Stimulated activated CD8-positive, alpha-beta memory T cell treated with anti-CD3 and anti-CD28 coated beads, Interleukin-15, amount 100 ng/mL, for 4 hours (primary cell): ENCODE measurements at regions not wholly inside any gene's neighbourhood (a gene's known extent, or its start where the extent isn't known, plus 50 kb on each side); places are given as distances from the start of the nearest gene placed in this dataset.

Experiments used
- DNase-seq, 2 donors: peaks; one replicate each; pipeline ENCODE4 v3.0.0-alpha.2; 2020; ENCODE audit warnings: low read depth in 2 of 2

DNA sequence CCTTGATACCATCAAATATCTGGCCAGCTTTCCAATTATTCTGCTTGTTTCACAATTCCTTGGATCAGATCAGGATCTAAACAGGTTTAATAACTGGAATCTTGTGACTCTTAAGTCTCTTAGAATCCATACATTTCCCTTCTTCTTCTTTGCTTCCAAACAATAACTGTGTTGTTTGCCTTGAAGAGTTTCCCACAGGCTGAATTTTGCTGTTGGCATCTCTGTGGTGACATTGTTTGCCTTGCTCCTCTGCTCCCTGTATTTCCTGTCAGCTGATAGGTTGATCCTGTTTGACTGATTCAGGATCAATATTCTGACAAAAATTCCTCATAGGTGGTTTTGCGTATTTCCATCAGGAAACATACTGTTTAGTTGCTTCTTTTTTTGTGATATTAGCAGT is 248.4 kb upstream of the LMCD1 start:
- no peak for DNase-seq

DNA sequence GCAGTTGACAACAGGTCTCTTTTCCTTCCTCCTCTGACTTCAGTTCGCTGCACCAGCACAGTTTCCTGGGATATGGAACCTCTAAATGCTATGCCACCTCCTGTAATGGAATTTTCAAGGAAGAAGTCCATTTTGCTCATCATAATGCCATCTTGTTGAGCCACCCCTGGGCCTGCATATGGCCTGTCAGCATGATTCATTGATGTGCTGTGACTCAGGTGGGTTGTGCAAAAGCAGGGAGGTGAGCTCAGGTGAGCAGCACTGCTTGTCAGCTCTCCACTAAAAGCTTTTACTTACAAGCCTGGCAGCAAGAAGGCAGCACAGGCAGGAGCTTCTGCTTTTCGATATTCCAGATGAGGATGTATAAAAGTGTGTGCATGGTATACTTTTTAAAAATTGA is 247.1 kb upstream of the LMCD1 start:
- no peak for DNase-seq

DNA sequence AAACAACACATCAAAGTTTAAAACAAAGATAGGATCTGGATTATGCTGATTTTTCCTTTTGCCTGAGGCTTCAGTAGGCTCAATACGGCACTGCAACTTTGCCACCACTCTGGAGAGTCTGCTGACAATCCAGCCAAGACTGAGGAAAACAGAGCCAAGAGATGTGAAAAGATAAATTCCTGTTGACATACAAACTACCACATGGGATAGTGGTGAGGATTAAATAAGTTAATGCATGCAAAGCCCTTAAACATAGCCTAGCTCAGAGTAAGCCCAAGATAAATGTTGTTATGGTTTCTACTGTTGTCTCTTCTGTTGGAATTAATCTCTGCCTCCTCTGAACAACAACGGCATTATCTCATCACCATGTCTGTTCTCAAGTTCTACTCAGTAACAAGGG is 245.9 kb upstream of the LMCD1 start:
- no peak for DNase-seq

DNA sequence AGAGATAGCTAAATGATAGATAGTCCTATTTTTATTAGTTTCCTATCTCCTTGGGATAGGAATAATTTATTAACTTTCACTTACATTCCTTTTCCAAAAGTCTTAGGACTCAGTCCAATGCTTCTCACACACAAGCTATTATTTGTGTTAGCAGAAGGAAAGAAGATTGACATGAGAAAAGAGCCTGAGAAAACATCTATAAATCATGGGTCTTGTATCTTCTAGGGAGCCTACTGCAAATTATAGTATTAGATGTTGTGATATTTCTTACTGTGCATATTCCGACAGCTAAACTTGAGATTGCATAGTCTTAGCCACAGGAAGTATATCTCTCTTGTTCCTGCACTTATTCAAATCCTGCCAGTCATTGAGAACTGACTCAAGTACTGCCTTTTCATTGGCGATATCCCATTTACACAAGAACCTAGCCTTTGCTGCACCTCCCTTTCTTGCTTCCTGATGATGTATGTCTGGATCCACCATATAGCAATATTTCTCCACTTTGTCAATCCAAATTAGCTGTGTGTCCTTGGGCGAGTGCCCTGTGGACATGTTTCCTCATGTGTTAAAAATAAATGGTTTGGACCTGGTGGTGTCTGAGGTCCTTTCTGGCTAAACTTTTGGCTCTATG is 245.1 kb upstream of the LMCD1 start:
- no peak for DNase-seq

DNA sequence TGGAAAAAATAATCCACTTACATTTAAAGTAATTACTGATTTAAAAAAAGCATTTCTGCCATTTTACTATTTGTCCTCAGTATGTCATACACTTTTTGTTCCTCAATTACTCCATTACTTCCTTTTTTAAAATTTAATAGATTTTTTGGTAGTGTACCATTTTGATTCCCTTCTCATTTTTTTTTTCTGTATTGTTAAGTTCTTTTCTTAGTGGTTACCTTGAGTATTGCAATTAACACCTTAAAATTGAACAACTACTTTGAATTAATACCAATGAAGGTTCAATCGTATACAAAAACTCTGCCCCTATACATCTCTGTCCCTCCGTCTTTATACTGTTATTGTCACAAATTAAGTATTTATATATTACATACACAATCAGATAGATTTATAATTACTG is 240.6 kb upstream of the LMCD1 start:
- DNase-seq: no peak

DNA sequence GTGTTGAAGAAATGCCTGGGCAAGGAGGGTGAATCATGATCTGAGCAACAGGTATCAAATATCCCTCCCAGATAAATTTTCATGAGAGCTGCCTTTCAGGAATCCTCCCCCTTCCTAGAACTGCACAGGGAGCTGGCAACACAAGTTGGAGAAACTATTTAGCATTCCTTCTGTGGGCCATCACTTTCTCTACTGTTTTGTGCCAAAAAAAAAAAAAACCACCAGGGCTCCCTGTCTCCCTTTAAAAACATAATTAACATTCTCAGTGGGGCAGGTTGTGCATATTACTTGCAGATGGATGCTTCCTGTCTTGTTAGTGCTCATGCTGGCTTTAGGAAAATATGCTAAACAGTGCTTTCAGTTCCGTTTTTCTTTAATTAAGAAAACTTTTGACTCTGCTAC is 234.9 kb upstream of the LMCD1 start:
- no peak for DNase-seq

DNA sequence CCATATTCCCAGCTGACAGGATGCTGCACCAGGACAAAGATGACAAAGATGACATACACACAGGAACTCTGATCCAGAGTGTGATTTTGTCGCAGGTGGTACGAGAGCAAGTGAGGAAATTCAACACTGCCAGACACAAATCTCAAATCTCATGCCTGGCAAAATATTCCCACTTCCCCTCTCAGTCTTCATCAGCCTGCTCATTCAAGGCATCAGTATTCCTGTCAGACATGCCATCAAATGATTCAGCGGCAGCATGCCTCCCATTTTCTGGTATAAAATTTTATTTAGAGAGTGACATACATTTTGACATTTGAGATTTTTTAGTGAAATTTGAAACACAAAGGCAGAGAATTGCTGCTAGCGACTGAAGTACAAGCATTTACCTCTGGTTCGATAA is 228.1 kb upstream of the LMCD1 start:
- no peak for DNase-seq

DNA sequence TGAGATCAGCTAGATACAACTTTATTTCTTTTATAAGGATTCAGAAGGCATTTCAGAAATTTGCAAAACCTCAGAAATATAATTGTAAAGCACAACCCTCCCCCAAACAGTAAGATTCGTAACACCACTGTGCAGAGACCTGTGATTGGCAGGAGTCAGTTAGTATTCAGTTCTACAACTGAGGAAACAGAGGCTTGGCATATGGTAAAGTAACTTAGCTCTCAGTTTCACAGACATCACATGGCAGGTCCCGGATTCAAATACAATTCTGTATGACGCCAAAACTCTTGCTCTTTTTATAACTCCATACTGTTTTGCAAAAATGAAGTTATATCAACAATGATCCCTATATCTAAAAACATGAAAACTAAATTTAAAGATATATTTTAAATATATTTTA is 225.6 kb upstream of the LMCD1 start:
- DNase-seq: no peak

DNA sequence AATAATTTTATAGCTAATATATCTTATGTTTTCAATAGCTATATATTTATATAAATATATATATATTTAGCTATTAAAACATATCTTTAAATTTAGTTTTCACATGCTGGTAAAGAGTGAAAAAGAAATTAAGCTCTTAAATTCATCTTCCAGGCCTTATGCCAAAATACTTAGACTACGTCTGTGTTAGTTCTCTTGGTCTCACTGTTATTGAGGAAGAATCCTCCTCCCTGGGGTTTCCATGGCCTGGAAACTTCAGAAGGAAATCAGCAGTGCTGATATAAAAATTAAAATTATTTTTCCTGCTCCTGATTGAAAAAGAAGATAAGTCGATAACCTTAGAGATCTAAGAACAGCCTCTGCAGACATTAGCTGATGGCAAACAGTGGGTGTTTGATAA is 225.1 kb upstream of the LMCD1 start:
- no peak for DNase-seq

DNA sequence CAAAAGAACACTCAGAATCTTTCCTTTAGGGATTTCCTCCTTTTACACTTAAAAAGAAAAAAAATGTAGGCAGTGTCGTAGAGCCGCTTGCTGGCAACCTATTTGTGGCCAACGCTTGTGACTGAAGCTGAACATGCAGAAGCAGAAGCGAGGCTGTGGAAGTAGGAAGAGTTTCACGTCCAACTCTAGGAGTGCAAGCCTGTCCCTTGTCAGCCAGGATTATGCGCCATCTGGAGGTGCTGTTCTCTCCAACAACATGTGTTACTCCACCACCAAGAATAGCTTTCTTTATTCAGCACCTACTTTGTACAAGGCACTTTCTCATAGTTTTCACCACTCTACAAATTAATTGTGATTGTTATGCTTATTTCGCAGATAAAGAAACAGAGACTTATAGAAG is 223.2 kb upstream of the LMCD1 start:
- no peak for DNase-seq

DNA sequence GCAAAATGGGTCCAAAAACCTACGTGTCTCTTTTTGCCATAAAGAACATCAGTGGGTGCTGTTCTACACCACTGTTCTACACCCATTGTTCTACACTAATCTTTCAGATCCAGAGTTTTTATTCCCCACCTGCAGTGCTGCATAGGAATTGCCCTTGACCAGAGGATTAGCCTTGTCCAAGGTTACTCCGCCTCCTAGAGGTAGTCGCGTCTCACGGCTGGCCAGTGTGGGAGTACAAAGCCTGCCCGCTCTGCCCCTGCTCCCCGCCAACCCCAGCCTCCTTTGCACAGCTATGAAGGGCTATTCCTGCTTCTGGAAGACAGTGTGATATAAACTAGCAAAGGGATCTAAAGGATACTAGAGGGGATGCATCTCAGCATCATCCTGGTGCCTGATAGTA is 222.1 kb upstream of the LMCD1 start:
- DNase-seq: no peak

DNA sequence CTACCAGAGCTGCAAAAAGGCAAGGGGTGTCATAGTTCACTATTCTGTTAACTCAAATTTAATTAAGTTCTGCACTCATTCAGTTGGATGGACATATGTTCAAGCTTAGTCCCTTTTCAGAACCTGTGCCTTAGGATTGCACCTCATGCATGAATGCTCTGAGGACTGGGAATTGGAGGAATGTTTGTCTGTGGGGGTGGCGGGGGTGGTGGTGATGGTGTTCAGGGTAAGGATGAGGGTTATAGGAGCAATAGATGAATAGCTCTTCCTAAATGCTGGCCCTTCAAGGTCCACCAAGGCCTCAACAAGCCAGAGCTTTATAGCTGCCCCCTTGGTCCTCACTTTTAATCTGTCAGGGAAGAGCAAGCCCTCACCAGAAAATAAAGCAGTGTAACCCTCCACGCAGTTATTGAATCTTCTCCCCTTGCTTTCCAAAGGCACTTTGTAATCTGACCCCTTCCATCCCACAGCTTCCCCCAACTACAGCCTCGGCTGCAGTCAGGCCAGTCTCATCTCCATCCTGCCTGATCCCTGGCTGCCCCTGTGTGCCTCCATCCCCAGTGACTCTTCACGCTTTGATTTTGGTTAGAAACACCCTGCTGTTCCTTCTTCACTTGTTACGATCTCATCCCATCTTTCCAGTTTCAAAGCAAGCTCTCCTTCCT is 221.6 kb upstream of the LMCD1 start:
- no peak for DNase-seq

DNA sequence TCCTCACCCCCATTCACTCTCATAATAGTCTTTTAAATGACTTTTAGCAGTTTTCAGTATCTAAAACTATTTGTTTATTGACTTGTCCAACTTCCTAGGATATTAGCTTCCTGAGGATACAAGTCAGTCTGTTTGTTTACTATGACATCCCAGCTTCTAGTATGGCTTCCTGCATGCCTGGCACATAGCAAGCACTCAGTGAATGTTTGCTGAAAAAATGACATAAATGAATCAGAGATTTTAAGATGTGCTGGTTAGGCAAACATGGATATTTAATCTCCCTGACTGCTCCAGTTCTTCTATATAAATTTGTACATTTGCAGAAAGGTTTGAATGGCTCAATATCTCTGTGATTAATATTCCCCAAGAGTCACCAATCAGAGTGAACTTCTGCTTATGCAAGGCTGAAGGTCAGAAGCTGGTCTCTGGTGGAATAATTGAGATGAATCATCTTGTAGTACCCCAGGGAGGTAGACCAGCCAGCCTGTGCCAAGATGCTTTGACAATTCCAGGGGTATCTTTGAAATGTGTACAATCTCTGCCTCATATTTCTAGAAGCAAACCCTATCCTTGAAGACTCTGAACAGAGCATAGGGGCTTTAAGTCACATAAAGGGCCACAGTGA is 219.0 kb upstream of the LMCD1 start:
- DNase-seq: no peak

DNA sequence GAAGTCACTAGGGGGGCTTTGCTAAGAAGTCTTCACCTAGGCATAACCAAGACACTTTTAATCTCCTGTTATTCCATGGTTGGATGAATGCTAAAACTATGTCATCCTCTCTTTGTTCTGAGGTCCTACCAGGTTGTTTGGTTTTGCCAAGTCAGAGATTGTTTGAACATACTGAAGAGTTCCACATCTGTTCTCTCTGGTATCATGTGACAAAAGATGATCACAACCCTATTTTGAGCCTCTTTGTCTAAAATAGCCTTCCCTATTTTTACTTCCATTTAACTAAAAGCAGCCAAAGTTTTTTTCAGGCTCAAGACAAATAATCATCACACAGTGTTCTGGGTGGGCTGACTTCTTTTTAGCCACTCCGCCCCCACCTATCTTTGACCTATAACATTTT is 218.4 kb upstream of the LMCD1 start:
- no peak for DNase-seq

DNA sequence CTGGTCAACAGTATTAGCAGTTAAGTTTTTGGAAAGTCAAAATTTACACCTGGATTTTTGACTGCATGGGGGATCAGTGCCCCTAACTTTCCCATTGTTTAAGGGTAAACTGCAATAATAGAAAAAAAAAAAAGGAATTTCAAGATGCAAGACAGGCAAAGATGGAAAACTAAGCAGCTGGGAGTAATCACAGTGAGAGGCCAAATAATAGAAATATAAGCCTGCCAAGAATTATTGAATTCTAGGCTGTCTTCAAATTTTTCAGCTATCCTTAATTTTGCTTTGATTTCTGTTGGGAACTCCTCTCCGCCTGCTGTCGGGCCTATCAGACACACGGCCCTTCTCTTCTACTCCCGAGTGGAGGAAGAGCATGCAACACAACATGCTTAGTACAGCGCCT is 215.5 kb upstream of the LMCD1 start:
- DNase-seq: no peak

DNA sequence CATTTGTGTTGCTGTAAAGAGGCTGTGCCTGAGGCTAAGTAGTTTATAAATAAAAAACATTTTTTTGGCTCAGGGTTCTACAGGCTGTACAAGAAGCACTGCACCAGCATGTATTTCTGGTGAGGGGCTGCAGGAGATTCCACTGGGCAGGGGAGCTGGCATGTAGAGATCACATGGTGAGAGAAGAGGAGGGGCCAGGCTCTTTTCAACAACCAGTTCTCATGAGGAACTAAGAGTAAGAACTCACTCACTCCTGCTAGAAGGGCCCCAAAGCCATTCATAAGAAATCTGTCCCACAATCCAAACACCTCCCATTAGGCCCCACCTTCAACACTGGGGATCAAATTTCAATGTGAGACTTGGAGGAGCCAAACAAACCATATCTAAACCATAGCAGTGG is 214.9 kb upstream of the LMCD1 start:
- no peak for DNase-seq

DNA sequence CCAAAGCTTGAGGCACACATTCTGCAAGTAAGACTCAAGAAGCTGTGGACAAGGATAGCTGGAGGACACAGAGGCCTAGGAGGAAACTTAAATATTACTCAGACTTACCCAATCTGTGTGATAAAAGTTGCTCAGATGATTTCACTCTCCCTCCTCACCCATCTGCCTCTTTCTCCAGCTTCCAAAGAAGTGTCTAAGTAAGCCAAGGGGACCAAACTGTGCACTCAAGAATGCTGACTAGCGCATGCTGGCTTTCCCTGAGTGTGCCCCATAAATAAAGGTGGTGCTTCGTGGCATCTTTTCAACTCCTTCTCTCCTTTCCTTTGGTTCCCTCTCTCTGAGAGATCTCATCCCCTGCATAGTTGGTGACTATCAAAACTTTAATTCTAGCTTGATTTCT is 211.0 kb upstream of the LMCD1 start:
- no peak for DNase-seq

DNA sequence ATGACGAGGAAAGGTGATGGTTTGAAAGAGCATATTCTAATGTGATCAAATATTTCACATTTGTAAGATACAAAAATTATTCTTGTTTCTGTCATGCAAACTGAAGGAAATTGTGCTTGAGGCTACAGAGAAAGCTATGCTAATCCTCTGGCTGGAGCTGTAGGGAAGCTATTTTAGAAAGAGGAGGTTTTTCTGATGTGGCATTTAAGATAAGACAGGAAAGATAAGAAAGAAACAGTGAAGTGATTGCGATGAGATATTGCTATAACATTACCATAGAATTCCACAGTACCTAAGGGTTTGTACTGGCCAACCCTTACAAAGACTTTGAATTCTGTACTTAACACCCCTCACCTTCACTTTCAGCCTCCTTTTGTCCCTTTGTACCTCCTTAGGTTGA is 205.2 kb upstream of the LMCD1 start:
- DNase-seq: no peak

DNA sequence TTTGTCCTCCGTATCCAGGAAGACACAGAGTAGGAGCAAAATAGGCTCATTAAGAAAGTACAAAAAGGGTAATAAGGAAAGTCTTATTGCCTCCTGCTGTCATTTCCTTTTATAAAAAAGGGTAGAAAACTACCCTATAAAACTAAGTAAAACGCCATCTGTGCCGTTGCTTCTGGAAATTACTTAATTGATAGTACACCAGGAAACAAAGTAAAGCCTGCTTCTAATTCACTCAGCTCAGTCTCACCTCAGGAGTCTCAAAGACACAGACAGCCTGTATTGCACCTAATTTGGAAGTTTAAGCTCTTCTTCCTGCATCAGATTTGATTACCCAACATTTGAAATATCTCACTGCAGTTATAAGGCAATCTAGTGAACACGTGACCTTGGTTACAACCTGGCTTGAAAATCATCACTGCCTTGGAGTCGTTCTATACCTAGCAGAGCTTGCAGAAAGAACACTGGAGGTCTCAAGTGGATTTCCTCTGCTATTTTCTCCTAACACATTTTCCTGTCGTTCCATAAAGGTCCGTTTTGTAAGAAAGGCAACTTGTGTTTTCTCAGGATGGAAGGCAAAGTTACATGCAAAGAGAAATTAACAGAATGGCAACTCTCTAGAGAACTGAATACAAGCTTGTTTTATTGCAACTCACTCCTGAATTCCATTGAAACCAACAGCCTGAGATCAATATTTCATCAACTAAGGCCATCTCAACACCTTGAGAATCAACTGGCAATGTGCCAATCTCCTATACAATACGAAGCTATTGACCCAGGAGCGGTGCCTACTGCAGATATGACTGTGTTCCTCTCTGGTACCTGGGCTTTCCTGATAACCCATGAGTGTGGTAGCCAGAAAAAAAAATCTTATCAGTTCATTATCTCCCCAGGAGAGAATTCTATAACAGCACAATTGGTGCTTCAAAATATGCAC is 203.3 kb upstream of the LMCD1 start:
- DNase-seq: no peak

DNA sequence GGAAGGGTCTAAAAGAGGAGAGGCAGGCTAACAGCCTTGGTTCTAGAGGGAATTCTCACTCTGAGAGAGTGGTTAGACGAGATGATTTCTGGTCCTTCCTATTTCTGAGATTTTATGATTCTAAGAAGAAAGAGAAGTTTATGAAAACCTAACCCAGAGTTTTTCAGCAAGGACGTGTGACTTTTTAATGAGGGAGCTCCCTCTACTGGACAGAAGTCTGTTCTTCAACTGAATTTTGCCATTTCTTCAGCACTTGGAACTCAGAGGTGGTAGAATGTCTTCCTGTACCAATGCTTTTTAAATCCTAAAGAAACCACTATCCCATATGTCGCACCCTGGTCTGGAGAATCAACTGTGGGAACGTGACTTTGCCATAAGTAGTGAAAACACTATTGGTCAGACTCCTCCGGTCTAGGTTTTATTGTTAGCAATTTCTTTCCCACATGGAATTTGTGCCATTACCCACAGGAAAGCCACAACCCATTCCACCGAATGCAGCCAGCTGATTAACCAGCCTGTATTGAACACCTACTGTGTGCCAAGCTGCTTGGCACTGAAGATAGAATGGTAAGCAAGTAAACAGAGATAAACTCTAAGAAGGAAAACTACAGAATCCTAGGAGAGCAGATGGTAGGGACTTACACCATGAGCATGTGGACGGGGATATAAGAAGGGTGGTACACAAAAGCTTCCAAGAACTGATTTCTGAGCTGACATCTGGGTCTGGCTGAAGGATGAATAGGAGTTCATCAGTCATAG is 199.5 kb upstream of the LMCD1 start:
- DNase-seq: no peak

DNA sequence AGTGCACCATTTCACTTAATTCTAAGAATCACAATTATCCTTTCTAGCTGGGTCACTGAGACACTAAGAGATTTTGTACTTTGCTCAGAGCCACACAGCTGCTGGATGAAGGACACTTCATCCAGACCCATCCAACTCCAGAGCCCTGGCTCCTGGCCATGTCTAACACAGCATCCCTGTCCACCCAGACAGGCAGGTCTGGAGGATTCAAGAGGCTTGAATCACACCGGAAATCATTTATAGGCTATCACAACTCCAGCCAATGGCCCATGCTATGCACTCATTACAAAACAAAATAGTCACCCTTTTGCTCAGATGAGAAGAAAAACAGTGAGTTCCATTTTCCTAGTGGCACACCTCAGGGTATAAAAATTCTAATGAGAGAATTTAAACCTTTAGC is 198.2 kb upstream of the LMCD1 start:
- no peak for DNase-seq

DNA sequence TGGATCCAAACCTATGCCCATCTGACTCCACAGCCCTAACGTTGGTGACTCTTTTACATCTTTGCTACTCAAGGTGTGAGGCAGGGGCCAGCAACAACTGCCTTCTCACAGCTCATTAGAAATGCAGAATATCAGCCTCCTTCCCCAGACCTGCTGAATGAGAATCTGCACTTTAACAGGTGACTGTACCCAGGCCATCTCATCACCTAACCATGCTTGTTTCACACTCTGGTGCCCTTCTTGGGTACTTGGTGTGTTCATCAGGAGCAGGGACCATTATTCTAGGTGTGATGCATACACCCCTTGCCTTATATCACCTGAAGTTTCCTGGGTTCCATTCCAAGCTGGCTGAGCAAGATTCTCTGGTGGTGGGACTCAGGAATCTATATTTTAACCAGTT is 196.3 kb upstream of the LMCD1 start:
- no peak for DNase-seq
